SK-N-MC (cell line): ENCODE measurements at regions not wholly inside any gene's neighbourhood (a gene's known extent, or its start where the extent isn't known, plus 50 kb on each side); places are given as distances from the start of the nearest gene placed in this dataset.

Source experiments
- DNase-seq: peaks from one replicate; pipeline ENCODE4 v3.0.0-alpha.2; 2011; ENCODE audit warnings: low read depth, low spot score
- H3K27ac ChIP-seq: fragments of 200-600 bp; sonication (generic); 2 replicates; pipeline ENCODE4 v1.5.1; 2016; ENCODE audit warnings: mixed run types
- H3K36me3 ChIP-seq: fragments of 200-600 bp; sonication (generic); 2 replicates; pipeline ENCODE4 v1.6.1; 2017; ENCODE audit warnings: antibody characterized with exemption, low read length, mixed read lengths; ENCODE audit not compliant: insufficient read depth
- H3K4me3 ChIP-seq: fragments of 200-600 bp; sonication (generic); 2 replicates; pipeline ENCODE4 v1.5.1; 2016
- H3K9ac ChIP-seq: fragments of 200-600 bp; sonication (generic); 2 replicates; pipeline ENCODE4 v1.8.0; 2017; ENCODE audit warnings: mixed run types, mixed read lengths; ENCODE audit not compliant: insufficient read length
- H3K9me3 ChIP-seq: fragments of 200-600 bp; sonication (generic); 2 replicates; pipeline ENCODE4 v1.6.1; 2017; ENCODE audit warnings: low read depth, mild to moderate bottlenecking, antibody characterized with exemption, low read length, moderate library complexity, mixed read lengths
- EZH2 ChIP-seq: fragments of 200-600 bp; sonication (generic); IDR thresholded peaks from one replicate; pipeline ENCODE4 v1.6.1; 2017; ENCODE audit warnings: antibody characterized with exemption
- FOXP2 ChIP-seq: optimal IDR thresholded peaks from 2 replicates; pipeline ENCODE3; 2011; ENCODE audit warnings: mild to moderate bottlenecking, moderate library complexity; ENCODE audit not compliant: insufficient read depth; ENCODE audit errors: extremely low read length, control extremely low read depth
- POLR2AphosphoS5 ChIP-seq: IDR thresholded peaks from 2 replicates; pipeline ENCODE4 v1.6.1; 2012; ENCODE audit warnings: mild to moderate bottlenecking, low read depth, low read length, borderline replicate concordance

- no peak overlapping the region for H3K27ac ChIP-seq
- no peaks in the 10 kb centered on the region for H3K9me3 ChIP-seq
- H3K9ac ChIP-seq: no peak overlapping the region
- no peak for DNase-seq
- H3K4me3 ChIP-seq: no peak overlapping the region
- H3K36me3 ChIP-seq: no peaks in the 10 kb centered on the region
- TF ChIP-seq FOXP2 (no peak), EZH2 (no peak), POLR2AphosphoS5 (no peak)
Measured at GRCh38 chr11:113593698-113594308, 112.3 kb downstream of the TMPRSS5 start.

- Histone ChIP-seq H3K9ac (no peak overlapping the region), H3K9me3 (no peaks in the 10 kb centered on the region), H3K27ac (no peak overlapping the region), H3K4me3 (no peak overlapping the region), H3K36me3 (no peaks in the 10 kb centered on the region)
- no peak for DNase-seq
- TF ChIP-seq POLR2AphosphoS5: no peak
- no peak for TF ChIP-seq FOXP2
Measured at GRCh38 chr11:113591117-113591516, 115.0 kb downstream of the TMPRSS5 start.

- H3K9ac ChIP-seq: no peak overlapping the region
- H3K36me3 ChIP-seq: no peaks in the 10 kb centered on the region
- H3K9me3 ChIP-seq: no peaks in the 10 kb centered on the region
- TF ChIP-seq POLR2AphosphoS5 (no peak), FOXP2 (no peak), EZH2 (no peak)
- no peak for DNase-seq
- no peak overlapping the region for H3K4me3 ChIP-seq
- no peak overlapping the region for H3K27ac ChIP-seq
Measured at GRCh38 chr11:113587308-113587739, 112.1 kb upstream of the DRD2 start.

- no peaks in the 10 kb centered on the region for H3K36me3 ChIP-seq
Measured at GRCh38 chr11:113584371-113584770, 109.2 kb upstream of the DRD2 start.

GRCh38 chr11:113581713-113582112 lies 106.5 kb upstream of the DRD2 start:
- no peaks in the 10 kb centered on the region for H3K9me3 ChIP-seq
- H3K9ac ChIP-seq: no peak overlapping the region
- H3K36me3 ChIP-seq: no peaks in the 10 kb centered on the region
- TF ChIP-seq POLR2AphosphoS5: no peak
- no peak for TF ChIP-seq EZH2
- TF ChIP-seq FOXP2: no peak
- DNase-seq: no peak
- no peak overlapping the region for H3K27ac ChIP-seq
- H3K4me3 ChIP-seq: no peak overlapping the region

More at GRCh38 chr11:113584371-113584770, 109.2 kb upstream of the DRD2 start:
- no peak for DNase-seq
- TF ChIP-seq POLR2AphosphoS5: no peak
- TF ChIP-seq FOXP2: no peak
- TF ChIP-seq EZH2: no peak
- no peak overlapping the region for H3K27ac ChIP-seq
- no peak overlapping the region for H3K4me3 ChIP-seq
- no peak overlapping the region for H3K9ac ChIP-seq
- H3K9me3 ChIP-seq: no peaks in the 10 kb centered on the region

- Histone ChIP-seq H3K4me3 (no peak overlapping the region), H3K9ac (no peak overlapping the region), H3K27ac (no peak overlapping the region), H3K36me3 (no peaks in the 10 kb centered on the region), H3K9me3 (no peaks in the 10 kb centered on the region)
- TF ChIP-seq POLR2AphosphoS5: no peak
- no peak for TF ChIP-seq FOXP2
- DNase-seq: no peak
Measured at GRCh38 chr11:113579292-113579940, 104.2 kb upstream of the DRD2 start.

- no peak for TF ChIP-seq FOXP2
- no peak for TF ChIP-seq POLR2AphosphoS5
- TF ChIP-seq EZH2: no peak
- H3K9me3 ChIP-seq: no peaks in the 10 kb centered on the region
- H3K4me3 ChIP-seq: no peak overlapping the region
- H3K9ac ChIP-seq: no peak overlapping the region
- no peak overlapping the region for H3K27ac ChIP-seq
- no peak for DNase-seq
- no peaks in the 10 kb centered on the region for H3K36me3 ChIP-seq
Measured at GRCh38 chr11:113578715-113579250, 103.6 kb upstream of the DRD2 start.

GRCh38 chr11:113578033-113578380 lies 102.8 kb upstream of the DRD2 start:
- no peak overlapping the region for H3K27ac ChIP-seq
- no peaks in the 10 kb centered on the region for H3K9me3 ChIP-seq
- no peaks in the 10 kb centered on the region for H3K36me3 ChIP-seq
- H3K9ac ChIP-seq: no peak overlapping the region
- TF ChIP-seq FOXP2 (no peak), POLR2AphosphoS5 (no peak), EZH2 (no peak)
- no peak overlapping the region for H3K4me3 ChIP-seq
- DNase-seq: no peak
